ENCODE measurements at regions not wholly inside any gene's neighbourhood (a gene's known extent, or its start where the extent isn't known, plus 50 kb on each side); places are given as distances from the start of the nearest gene placed in this dataset.

DNA sequence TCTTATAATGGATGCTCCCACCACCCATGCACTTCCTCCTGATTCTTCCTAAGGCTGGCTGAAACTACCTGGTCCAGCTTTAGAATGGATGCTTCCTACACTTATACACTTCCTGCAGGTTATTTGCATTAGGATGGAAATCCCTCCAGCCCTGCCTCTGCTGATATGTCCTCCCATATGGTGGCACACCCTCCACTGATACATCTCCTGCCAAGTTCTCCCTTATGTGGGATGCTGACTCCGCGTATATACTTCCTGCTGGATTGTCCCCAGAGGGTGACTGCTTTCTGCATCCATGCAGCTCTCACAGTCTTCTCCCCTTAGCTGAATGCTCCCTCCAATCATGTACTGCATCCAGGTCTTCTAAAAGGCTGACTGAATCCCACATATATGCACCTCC, 254.6 kb upstream of the FAM47C start:
- no peak overlapping the region for H3K27ac Mint-ChIP-seq
- ATAC-seq, result no peak
- Histone ChIP-seq H3K27ac (ENCODE audit: low read depth) (no peak overlapping the region), H3K79me2 (replicated peaks; ENCODE audit: insufficient read depth) (no peaks in the 10 kb centered on the region), H2AFZ (no peak overlapping the region), H3K4me1 (ENCODE audit: insufficient read depth) (no peaks in the 10 kb centered on the region), H3K4me2 (no peak overlapping the region), H3F3A (replicated peaks; ENCODE audit: low read depth) (no peaks in the 10 kb centered on the region), H3K4me3 (no peak overlapping the region), H3K9me2 (ENCODE audit: insufficient read depth) (no peaks in the 10 kb centered on the region), H3K27me3 (ENCODE audit: insufficient read depth) (no peaks in the 10 kb centered on the region), H3K36me3 (ENCODE audit: insufficient read depth) (no peaks in the 10 kb centered on the region), H4K20me1 (replicated peaks; ENCODE audit: insufficient read depth) (no peaks in the 10 kb centered on the region)
- H3K27me3 Mint-ChIP-seq (ENCODE audit: insufficient read depth, low read depth, poor library complexity), result no peaks in the 10 kb centered on the region
- no peaks in the 10 kb centered on the region for H3K9me3 Mint-ChIP-seq
- H3K36me3 Mint-ChIP-seq (ENCODE audit: low read depth), result no peaks in the 10 kb centered on the region
- no peak overlapping the region for H3K4me3 Mint-ChIP-seq
- H3K4me1 Mint-ChIP-seq, result no peaks in the 10 kb centered on the region
- DNase-seq (ENCODE audit: low spot score), result no peak
- TF ChIP-seq, protein P1, sequence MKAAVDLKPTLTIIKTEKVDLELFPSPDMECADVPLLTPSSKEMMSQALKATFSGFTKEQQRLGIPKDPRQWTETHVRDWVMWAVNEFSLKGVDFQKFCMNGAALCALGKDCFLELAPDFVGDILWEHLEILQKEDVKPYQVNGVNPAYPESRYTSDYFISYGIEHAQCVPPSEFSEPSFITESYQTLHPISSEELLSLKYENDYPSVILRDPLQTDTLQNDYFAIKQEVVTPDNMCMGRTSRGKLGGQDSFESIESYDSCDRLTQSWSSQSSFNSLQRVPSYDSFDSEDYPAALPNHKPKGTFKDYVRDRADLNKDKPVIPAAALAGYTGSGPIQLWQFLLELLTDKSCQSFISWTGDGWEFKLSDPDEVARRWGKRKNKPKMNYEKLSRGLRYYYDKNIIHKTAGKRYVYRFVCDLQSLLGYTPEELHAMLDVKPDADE (IDR thresholded peaks at IDR 0.05), result no peak
- TF ChIP-seq STAT1 (IDR thresholded peaks at IDR 0.05; ENCODE audit: unreplicated experiment) (no peak), ZNF114 (CRISPR knock-in tag; IDR thresholded peaks at IDR 0.05) (no peak), EZH2phosphoT487 (IDR thresholded peaks at IDR 0.05; ENCODE audit: unreplicated experiment) (no peak)

DNA sequence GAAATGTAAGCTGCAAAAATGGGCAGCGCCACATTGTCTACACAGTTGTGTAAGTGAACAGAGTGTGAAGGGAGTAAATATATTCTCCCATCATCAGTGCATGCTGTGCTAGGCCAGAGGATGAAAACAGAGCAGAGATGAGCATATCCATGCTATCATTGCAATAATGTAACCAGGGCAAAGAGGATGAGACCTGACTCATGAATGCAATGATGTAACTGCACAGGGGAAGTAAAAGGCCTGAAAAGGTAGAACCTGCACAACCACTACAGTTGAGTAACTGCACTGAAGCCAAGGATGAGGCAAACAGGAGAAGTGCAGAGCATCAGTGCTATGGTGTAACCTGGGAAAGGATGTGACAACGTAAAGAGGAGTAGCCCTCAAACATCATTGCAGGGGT, 220.4 kb upstream of the FAM47C start:
- DNase-seq (ENCODE audit: low spot score) (no peak), ATAC-seq (no peak)
- no peaks in the 10 kb centered on the region for H3K36me3 ChIP-seq (ENCODE audit: insufficient read depth)
- no peak overlapping the region for H3K4me2 ChIP-seq
- H3K9me3 Mint-ChIP-seq, result no peaks in the 10 kb centered on the region
- 0 out of 2 replicates have a peak, but pooled peaks cover 5% of the 10 kb centered on the region for H3K4me1 ChIP-seq (ENCODE audit: insufficient read depth)
- no peaks in the 10 kb centered on the region for H3K9me2 ChIP-seq (ENCODE audit: insufficient read depth)
- no peak overlapping the region for H3K27ac ChIP-seq (ENCODE audit: low read depth)
- H2AFZ ChIP-seq, result no peak overlapping the region
- no peaks in the 10 kb centered on the region for H3K79me2 ChIP-seq (replicated peaks; ENCODE audit: insufficient read depth)
- H3K27ac Mint-ChIP-seq, result no peak overlapping the region
- no peak overlapping the region for H3K4me3 Mint-ChIP-seq
- H3K4me1 Mint-ChIP-seq, result peaks cover 14% of the 10 kb centered on the region; the same call in 2 of the 3 replicates
- H3K27me3 Mint-ChIP-seq (ENCODE audit: insufficient read depth, low read depth, poor library complexity), result peaks cover 3% of the 10 kb centered on the region
- H3K4me3 ChIP-seq, result no peak overlapping the region
- H4K20me1 ChIP-seq (replicated peaks; ENCODE audit: insufficient read depth), result no peaks in the 10 kb centered on the region
- H3K36me3 Mint-ChIP-seq (ENCODE audit: low read depth), result no peaks in the 10 kb centered on the region
- H3K27me3 ChIP-seq (ENCODE audit: insufficient read depth), result no peaks in the 10 kb centered on the region
- no peaks in the 10 kb centered on the region for H3F3A ChIP-seq (replicated peaks; ENCODE audit: low read depth)
- TF ChIP-seq, protein P2, sequence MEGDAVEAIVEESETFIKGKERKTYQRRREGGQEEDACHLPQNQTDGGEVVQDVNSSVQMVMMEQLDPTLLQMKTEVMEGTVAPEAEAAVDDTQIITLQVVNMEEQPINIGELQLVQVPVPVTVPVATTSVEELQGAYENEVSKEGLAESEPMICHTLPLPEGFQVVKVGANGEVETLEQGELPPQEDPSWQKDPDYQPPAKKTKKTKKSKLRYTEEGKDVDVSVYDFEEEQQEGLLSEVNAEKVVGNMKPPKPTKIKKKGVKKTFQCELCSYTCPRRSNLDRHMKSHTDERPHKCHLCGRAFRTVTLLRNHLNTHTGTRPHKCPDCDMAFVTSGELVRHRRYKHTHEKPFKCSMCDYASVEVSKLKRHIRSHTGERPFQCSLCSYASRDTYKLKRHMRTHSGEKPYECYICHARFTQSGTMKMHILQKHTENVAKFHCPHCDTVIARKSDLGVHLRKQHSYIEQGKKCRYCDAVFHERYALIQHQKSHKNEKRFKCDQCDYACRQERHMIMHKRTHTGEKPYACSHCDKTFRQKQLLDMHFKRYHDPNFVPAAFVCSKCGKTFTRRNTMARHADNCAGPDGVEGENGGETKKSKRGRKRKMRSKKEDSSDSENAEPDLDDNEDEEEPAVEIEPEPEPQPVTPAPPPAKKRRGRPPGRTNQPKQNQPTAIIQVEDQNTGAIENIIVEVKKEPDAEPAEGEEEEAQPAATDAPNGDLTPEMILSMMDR (conservative IDR thresholded peaks at IDR 0.05; ENCODE audit: low read depth in 2 of 2), result no peak
- TF ChIP-seq POLR2AphosphoS5 (IDR thresholded peaks at IDR 0.05; ENCODE audit: low read depth) (no peak), CREB1 (CRISPR knock-in tag; IDR thresholded peaks at IDR 0.05; ENCODE audit: low read depth) (no peak), EZH2 (IDR thresholded peaks at IDR 0.05; ENCODE audit: low read depth, unreplicated experiment) (no peak), ZNF331 (CRISPR knock-in tag; IDR thresholded peaks at IDR 0.05; ENCODE audit: low read depth) (no peak), STAT1 (IDR thresholded peaks at IDR 0.05; ENCODE audit: unreplicated experiment) (no peak), JUNB (IDR thresholded peaks at IDR 0.05; ENCODE audit: unreplicated experiment) (no peak)
- TF ChIP-seq, protein P3, sequence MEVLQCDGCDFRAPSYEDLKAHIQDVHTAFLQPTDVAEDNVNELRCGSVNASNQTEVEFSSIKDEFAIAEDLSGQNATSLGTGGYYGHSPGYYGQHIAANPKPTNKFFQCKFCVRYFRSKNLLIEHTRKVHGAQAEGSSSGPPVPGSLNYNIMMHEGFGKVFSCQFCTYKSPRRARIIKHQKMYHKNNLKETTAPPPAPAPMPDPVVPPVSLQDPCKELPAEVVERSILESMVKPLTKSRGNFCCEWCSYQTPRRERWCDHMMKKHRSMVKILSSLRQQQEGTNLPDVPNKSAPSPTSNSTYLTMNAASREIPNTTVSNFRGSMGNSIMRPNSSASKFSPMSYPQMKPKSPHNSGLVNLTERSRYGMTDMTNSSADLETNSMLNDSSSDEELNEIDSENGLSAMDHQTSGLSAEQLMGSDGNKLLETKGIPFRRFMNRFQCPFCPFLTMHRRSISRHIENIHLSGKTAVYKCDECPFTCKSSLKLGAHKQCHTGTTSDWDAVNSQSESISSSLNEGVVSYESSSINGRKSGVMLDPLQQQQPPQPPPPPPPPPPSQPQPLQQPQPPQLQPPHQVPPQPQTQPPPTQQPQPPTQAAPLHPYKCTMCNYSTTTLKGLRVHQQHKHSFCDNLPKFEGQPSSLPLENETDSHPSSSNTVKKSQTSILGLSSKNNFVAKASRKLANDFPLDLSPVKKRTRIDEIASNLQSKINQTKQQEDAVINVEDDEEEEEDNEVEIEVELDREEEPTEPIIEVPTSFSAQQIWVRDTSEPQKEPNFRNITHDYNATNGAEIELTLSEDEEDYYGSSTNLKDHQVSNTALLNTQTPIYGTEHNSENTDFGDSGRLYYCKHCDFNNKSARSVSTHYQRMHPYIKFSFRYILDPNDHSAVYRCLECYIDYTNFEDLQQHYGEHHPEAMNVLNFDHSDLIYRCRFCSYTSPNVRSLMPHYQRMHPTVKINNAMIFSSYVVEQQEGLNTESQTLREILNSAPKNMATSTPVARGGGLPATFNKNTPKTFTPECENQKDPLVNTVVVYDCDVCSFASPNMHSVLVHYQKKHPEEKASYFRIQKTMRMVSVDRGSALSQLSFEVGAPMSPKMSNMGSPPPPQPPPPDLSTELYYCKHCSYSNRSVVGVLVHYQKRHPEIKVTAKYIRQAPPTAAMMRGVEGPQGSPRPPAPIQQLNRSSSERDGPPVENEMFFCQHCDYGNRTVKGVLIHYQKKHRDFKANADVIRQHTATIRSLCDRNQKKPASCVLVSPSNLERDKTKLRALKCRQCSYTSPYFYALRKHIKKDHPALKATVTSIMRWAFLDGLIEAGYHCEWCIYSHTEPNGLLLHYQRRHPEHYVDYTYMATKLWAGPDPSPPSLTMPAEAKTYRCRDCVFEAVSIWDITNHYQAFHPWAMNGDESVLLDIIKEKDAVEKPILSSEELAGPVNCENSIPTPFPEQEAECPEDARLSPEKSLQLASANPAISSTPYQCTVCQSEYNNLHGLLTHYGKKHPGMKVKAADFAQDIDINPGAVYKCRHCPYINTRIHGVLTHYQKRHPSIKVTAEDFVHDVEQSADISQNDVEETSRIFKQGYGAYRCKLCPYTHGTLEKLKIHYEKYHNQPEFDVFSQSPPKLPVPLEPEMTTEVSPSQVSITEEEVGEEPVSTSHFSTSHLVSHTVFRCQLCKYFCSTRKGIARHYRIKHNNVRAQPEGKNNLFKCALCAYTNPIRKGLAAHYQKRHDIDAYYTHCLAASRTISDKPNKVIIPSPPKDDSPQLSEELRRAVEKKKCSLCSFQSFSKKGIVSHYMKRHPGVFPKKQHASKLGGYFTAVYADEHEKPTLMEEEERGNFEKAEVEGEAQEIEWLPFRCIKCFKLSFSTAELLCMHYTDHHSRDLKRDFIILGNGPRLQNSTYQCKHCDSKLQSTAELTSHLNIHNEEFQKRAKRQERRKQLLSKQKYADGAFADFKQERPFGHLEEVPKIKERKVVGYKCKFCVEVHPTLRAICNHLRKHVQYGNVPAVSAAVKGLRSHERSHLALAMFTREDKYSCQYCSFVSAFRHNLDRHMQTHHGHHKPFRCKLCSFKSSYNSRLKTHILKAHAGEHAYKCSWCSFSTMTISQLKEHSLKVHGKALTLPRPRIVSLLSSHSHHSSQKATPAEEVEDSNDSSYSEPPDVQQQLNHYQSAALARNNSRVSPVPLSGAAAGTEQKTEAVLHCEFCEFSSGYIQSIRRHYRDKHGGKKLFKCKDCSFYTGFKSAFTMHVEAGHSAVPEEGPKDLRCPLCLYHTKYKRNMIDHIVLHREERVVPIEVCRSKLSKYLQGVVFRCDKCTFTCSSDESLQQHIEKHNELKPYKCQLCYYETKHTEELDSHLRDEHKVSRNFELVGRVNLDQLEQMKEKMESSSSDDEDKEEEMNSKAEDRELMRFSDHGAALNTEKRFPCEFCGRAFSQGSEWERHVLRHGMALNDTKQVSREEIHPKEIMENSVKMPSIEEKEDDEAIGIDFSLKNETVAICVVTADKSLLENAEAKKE (CRISPR knock-in tag; IDR thresholded peaks at IDR 0.05), result no peak
- TF ChIP-seq, protein P1 (IDR thresholded peaks at IDR 0.05), result no peak
